ENCODE measurements at regions not wholly inside any gene's neighbourhood (a gene's known extent, or its start where the extent isn't known, plus 50 kb on each side); places are given as distances from the start of the nearest gene placed in this dataset.

DNA sequence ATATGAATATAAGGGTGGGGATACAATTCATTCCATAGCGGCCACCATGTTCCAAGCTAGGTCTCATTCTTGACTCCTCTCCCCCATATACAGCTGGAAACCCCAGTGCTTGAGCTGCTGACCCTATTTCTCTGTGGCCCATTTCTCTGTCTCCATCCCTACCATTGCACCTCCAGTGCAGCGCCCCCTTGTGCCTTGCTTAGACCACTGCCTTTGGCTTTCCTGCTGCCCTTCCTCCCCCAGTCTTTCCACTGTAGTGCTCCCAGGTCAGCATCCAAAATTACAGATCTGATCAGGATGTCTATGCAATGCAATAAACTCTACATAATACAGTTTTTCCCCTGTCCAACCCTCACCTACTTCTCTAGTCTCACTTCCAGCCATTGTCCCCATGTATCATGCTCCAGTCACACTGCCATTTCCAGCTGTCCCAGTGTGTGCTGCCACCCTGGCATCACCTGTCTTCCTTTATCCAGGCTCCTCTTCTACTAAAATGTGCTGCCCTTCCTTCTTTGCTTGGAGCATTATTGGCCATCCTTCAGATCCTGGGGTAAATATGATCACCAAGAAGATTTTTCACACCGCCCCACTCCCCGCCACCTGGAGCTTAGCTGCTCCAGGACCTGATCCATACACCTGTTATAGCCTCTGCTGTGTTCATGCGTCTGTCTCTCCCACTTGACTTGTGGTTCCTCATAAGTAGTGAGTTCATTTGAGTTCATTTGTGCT is 199.4 kb upstream of the IPO5 start:
- intact Hi-C loops (cut with DNase I), result no loop called here
- Histone ChIP-seq H3K27me3 (peaks cover 0 to 3% (median 0%) of the 10 kb centered on the region in 7 donors), H3K4me3 (no peak overlapping the region), H3K36me3 (no peaks in the 10 kb centered on the region), H3K9me3 (peaks cover 0 to 5% (median 0%) of the 10 kb centered on the region in 11 donors), H3K27ac (no peak overlapping the region), H3K4me1 (no peaks in the 10 kb centered on the region)
- TF ChIP-seq CTCF (IDR thresholded peaks at IDR 0.05), result peak in 1 of 9 donors; percentile 8
- 79 to 86% methylated on average over 5 of the region's 5 CpGs for WGBS, 2 donors
- no peak for DNase-seq
- ATAC-seq, result no peak

- WGBS, 2 donors, result 51 to 61% methylated on average over 4 of the region's 4 CpGs
These were observed 195.7 kb upstream of the IPO5 start for GRCh38 chr13:97757807-97758206.

DNA sequence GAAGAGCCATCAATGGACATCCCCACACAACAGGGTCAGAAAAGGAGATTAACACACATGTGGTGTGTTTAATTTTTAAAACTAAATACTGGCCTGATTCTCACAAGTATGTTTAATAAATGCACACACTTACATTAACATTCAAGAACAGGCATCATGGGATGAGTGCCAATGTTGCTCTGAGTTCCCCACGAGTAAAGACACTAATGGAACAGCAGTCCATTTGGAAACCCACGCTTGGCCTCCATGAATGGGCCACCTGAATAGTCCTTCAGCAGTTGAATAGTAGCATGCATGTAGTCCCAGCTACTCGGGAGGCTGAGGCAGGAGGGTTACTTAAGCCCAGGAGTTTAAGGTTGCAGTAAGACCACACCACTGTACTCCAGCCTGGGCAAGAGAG is 195.2 kb upstream of the IPO5 start:
- ATAC-seq (peak in 7 of 8 donors; percentile 31 to 73 (median 65)), DNase-seq (peak in 1 of 2 donors; percentile 16)
- intact Hi-C loops (cut with DNase I), result loop anchor here in 1 of 10 donors (5.0 kb wide), 1 partner anchor 44 kb away; no protein-coding TSS in a partner anchor

More at GRCh38 chr13:97757807-97758206, 195.7 kb upstream of the IPO5 start:
- DNase-seq (peak in 1 of 2 donors; percentile 29), ATAC-seq (peak; percentile 64 to 87 (median 84))
- Histone ChIP-seq H3K27me3 (peaks cover 0 to 3% (median 0%) of the 10 kb centered on the region in 7 donors), H3K4me1 (peaks cover 0 to 8% (median 0%) of the 10 kb centered on the region in 9 donors), H3K4me3 (no peak overlapping the region), H3K9me3 (peaks cover 0 to 9% (median 0%) of the 10 kb centered on the region in 11 donors), H3K36me3 (no peaks in the 10 kb centered on the region), H3K27ac (peak overlapping the region in 4 of 10 donors; percentile 20 to 55 (median 40))
- TF ChIP-seq CTCF (IDR thresholded peaks at IDR 0.05), result no peak
- intact Hi-C loops (cut with DNase I), result loop anchor here in 1 of 10 donors (5.0 kb wide), 1 partner anchor 44 kb away; no protein-coding TSS in a partner anchor

More for the DNA sequence above, 195.2 kb upstream of the IPO5 start:
- WGBS, 2 donors, result 39 to 48% methylated on average over 3 of the region's 3 CpGs
- Histone ChIP-seq H3K27me3 (peaks cover 0 to 3% (median 0%) of the 10 kb centered on the region in 7 donors), H3K9me3 (peaks cover 0 to 14% (median 0%) of the 10 kb centered on the region in 11 donors), H3K36me3 (no peaks in the 10 kb centered on the region), H3K27ac (no peak overlapping the region), H3K4me3 (no peak overlapping the region), H3K4me1 (peaks cover 0 to 8% (median 0%) of the 10 kb centered on the region in 9 donors)
- TF ChIP-seq CTCF (IDR thresholded peaks at IDR 0.05), result no peak
